Right lobe of liver (tissue), 6 donors: ENCODE measurements at regions not wholly inside any gene's neighbourhood (a gene's known extent, or its start where the extent isn't known, plus 50 kb on each side); places are given as distances from the start of the nearest gene placed in this dataset.

Experiments used
- ATAC-seq, 4 donors: fragments of 200-7000 bp; cut with Tn5 transposase; one replicate each; pipeline ENCODE4 v1.9.1; 2020; ENCODE audit warnings: mild to moderate bottlenecking in 4 of 4, moderate library complexity in 4 of 4
- DNase-seq, 3 donors: peaks; one replicate each; pipeline ENCODE4 v3.0.0-alpha.2; 2020
- H3K27ac ChIP-seq, 3 donors: fragments of 200-600 bp; one replicate each; pipeline ENCODE4 v1.8.0; 2022
- H3K27me3 ChIP-seq, 2 donors: fragments of 200-600 bp; one replicate each; pipeline ENCODE4 v1.8.0; 2022
- H3K36me3 ChIP-seq, 4 donors: fragments of 200-600 bp; sonication (generic) in 1 of 4; one replicate each; pipeline versions ENCODE4 v1.5.1 to v1.8.0; 2017 to 2022; ENCODE audit warnings: control low read depth in 1 of 4
- H3K4me1 ChIP-seq, 4 donors: fragments of 200-600 bp; sonication (generic) in 1 of 4; one replicate each; pipeline versions ENCODE4 v1.5.1 to v1.8.0; 2017 to 2022; ENCODE audit warnings: control low read depth in 1 of 4
- H3K4me3 ChIP-seq, 3 donors: fragments of 200-600 bp; one replicate each; pipeline ENCODE4 v1.8.0; 2022
- H3K9me3 ChIP-seq, 4 donors: fragments of 200-600 bp; sonication (generic) in 1 of 4; one replicate each; pipeline versions ENCODE4 v1.5.1 to v1.8.0; 2017 to 2022; ENCODE audit warnings: control low read depth in 1 of 4
- POLR2A ChIP-seq: fragments of 450-650 bp; IDR thresholded peaks from one replicate; pipeline ENCODE4 v1.6.1; 2017; ENCODE audit warnings: antibody characterized with exemption, mild to moderate bottlenecking
- WGBS: methylation state at CpG from one replicate; pipeline ENCODE4 v1.1.6; 2018; ENCODE audit warnings: low coverage, low lambda C conversion rate; ENCODE audit not compliant: insufficient coverage; ENCODE audit errors: missing lambda C conversion rate; 5-methylcytosine and 5-hydroxymethylcytosine counted together
- intact Hi-C, 2 donors: fragments of 100-400 bp; cut with DNase I; formaldehyde crosslinking; loops; one replicate each; pipeline versions ENCODE4 v1.11.2 to v1.14.1; 2022
- TF ChIP-seq, protein P1 (sequence below), 4 donors: fragments of 200-600 bp in 3 of 4; fragments of 450-650 bp in 1 of 4; IDR thresholded peaks; one replicate each; pipeline versions ENCODE4 v1.5.1 to v1.8.0; 2016 to 2022; ENCODE audit warnings: antibody characterized with exemption in 4 of 4, mild to moderate bottlenecking in 2 of 4
- donor health status: DM: no; HTN: yes; CAD: no.
- donor health status: DM: no; HTN: no; CAD: no.
- donor health status: DM: no; HTN: no; CAD: no.
- donor health status: DM: no; HTN: yes; CAD: no.
- donor health status: DM: no; HTN: yes; CAD: no.

DNA sequence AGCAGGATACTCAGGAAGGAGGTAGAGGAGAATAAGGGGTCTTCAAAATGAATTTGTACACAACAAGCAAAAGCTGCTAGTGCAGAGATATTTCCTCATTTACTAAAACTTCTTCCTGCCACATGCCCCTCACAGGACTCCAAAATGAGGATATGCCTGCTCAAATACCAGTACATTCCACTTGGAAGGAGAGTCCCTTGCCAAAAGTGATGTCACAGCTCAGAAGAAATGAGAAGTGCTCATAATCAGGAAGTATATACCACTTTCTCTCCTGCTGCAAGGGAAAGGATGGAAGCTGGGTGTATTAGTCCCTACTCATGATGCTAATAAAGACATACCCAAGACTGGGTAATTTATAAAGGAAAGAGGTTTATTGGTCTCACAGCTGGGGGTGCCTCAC lies 87.7 kb upstream of the FSHR start:
- Histone ChIP-seq H3K27me3 (no peaks in the 10 kb centered on the region), H3K4me3 (no peak overlapping the region), H3K4me1 (no peaks in the 10 kb centered on the region), H3K36me3 (no peaks in the 10 kb centered on the region), H3K27ac (no peak overlapping the region), H3K9me3 (no peaks in the 10 kb centered on the region)
- TF ChIP-seq, protein P1, sequence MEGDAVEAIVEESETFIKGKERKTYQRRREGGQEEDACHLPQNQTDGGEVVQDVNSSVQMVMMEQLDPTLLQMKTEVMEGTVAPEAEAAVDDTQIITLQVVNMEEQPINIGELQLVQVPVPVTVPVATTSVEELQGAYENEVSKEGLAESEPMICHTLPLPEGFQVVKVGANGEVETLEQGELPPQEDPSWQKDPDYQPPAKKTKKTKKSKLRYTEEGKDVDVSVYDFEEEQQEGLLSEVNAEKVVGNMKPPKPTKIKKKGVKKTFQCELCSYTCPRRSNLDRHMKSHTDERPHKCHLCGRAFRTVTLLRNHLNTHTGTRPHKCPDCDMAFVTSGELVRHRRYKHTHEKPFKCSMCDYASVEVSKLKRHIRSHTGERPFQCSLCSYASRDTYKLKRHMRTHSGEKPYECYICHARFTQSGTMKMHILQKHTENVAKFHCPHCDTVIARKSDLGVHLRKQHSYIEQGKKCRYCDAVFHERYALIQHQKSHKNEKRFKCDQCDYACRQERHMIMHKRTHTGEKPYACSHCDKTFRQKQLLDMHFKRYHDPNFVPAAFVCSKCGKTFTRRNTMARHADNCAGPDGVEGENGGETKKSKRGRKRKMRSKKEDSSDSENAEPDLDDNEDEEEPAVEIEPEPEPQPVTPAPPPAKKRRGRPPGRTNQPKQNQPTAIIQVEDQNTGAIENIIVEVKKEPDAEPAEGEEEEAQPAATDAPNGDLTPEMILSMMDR (IDR thresholded peaks at IDR 0.05) = no peak
- TF ChIP-seq POLR2A = no peak
- intact Hi-C loops = no loop called here
- ATAC-seq (no peak), DNase-seq (no peak)

DNA sequence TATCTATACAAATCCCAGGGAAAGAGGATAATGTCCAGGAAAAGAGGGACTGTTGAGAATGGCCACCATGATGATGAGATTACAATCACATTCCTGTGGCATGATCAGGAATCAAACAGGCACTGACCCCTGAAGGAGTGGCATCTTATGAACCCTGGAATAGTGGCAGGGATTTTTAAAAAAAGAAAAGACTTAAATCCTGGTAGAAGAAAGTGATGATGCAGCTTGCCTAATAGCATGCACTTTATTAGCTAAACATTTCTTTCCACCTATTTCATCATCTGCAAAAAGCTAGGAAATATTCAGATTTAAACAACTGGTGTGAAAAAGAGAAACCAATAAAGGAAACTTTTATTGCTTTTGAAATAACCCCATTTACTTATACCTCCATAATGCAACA lies 87.2 kb upstream of the FSHR start:
- Histone ChIP-seq H3K4me1 (no peaks in the 10 kb centered on the region), H3K4me3 (no peak overlapping the region), H3K27ac (no peak overlapping the region), H3K27me3 (no peaks in the 10 kb centered on the region), H3K36me3 (no peaks in the 10 kb centered on the region), H3K9me3 (no peaks in the 10 kb centered on the region)
- ATAC-seq (no peak), DNase-seq (no peak)
- intact Hi-C loops = no loop called here
- TF ChIP-seq, protein P1 (IDR thresholded peaks at IDR 0.05) = no peak
- no peak for TF ChIP-seq POLR2A

GRCh38 chr2:49240608-49241007 lies 86.3 kb upstream of the FSHR start:
- ATAC-seq = peak in 1 of 4 donors; percentile 55
- 11% methylated on average over 3 of the region's 3 CpGs for WGBS

DNA sequence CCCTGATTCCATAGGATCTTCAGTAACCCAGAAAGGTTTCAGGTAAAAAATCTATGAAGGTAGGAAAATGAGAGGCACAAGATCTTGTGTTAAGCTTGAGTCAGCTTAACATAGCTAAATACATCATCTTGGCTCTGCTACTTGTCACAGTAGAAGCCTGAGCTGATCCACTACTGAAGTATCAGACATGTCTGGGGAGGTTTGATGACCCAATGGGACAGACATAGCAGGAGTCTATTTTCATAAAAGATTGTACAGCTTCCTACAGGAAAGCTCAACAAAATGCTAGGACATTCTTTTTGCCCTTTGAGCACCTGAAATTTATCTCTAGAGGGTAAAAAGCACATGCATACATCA lies 84.3 kb upstream of the FSHR start:
- H3K9me3 ChIP-seq = no peaks in the 10 kb centered on the region
- H3K4me3 ChIP-seq = no peak overlapping the region
- no peak overlapping the region for H3K27ac ChIP-seq
- ATAC-seq (no peak), DNase-seq (no peak)
- H3K27me3 ChIP-seq = no peaks in the 10 kb centered on the region
- intact Hi-C loops = no loop called here
- TF ChIP-seq, protein P1 (IDR thresholded peaks at IDR 0.05) = no peak
- TF ChIP-seq POLR2A = no peak
- no peaks in the 10 kb centered on the region for H3K36me3 ChIP-seq
- H3K4me1 ChIP-seq = no peaks in the 10 kb centered on the region

More at GRCh38 chr2:49240608-49241007, 86.3 kb upstream of the FSHR start:
- Histone ChIP-seq H3K27ac (no peak overlapping the region), H3K36me3 (no peaks in the 10 kb centered on the region), H3K27me3 (no peaks in the 10 kb centered on the region), H3K4me3 (no peak overlapping the region), H3K4me1 (no peaks in the 10 kb centered on the region), H3K9me3 (no peaks in the 10 kb centered on the region)
- intact Hi-C loops = no loop called here
- no peak for TF ChIP-seq POLR2A
- TF ChIP-seq, protein P1 (IDR thresholded peaks at IDR 0.05) = no peak
- no peak for DNase-seq

- H3K9me3 ChIP-seq = no peaks in the 10 kb centered on the region
- H3K27ac ChIP-seq = no peak overlapping the region
- no peak for DNase-seq
- H3K4me1 ChIP-seq = no peaks in the 10 kb centered on the region
- H3K27me3 ChIP-seq = no peaks in the 10 kb centered on the region
- no peak for TF ChIP-seq POLR2A
- TF ChIP-seq, protein P1 (IDR thresholded peaks at IDR 0.05) = no peak
- H3K36me3 ChIP-seq = no peaks in the 10 kb centered on the region
- H3K4me3 ChIP-seq = no peak overlapping the region
- WGBS = 59% methylated on average over 6 of the region's 6 CpGs
- intact Hi-C loops = no loop called here
- ATAC-seq = no peak
These were observed 83.7 kb upstream of the FSHR start for GRCh38 chr2:49237867-49238603.
